ENCODE measurements at regions not wholly inside any gene's neighbourhood (a gene's known extent, or its start where the extent isn't known, plus 50 kb on each side); places are given as distances from the start of the nearest gene placed in this dataset.

GRCh38 chr3:106366352-106366751 lies 497.5 kb upstream of the CBLB start:
- peak; percentile 61 for DNase-seq

GRCh38 chr3:106367496-106367895 lies 498.7 kb upstream of the CBLB start:
- no peak for DNase-seq

GRCh38 chr3:106371221-106371970 lies 502.6 kb upstream of the CBLB start:
- no peak for DNase-seq

GRCh38 chr3:106371971-106372805 lies 503.4 kb upstream of the CBLB start:
- DNase-seq: no peak

GRCh38 chr3:106372806-106373190 lies 504.0 kb upstream of the CBLB start:
- no peak for DNase-seq

GRCh38 chr3:106376016-106376570 lies 507.3 kb upstream of the CBLB start:
- DNase-seq: no peak

GRCh38 chr3:106379251-106379750 lies 510.5 kb upstream of the CBLB start:
- no peak for DNase-seq

GRCh38 chr3:106380232-106380631 lies 511.4 kb upstream of the CBLB start:
- no peak for DNase-seq

GRCh38 chr3:106381286-106381938 lies 512.6 kb upstream of the CBLB start:
- DNase-seq: no peak

- no peak for DNase-seq
These were observed 513.1 kb upstream of the CBLB start for GRCh38 chr3:106381939-106382335.

GRCh38 chr3:106386050-106386449 lies 517.2 kb upstream of the CBLB start:
- no peak for DNase-seq

GRCh38 chr3:106392915-106393314 lies 524.1 kb upstream of the CBLB start:
- DNase-seq: no peak

- DNase-seq: no peak
These were observed 528.2 kb upstream of the CBLB start for GRCh38 chr3:106397006-106397405.

GRCh38 chr3:106398891-106399600 lies 530.2 kb upstream of the CBLB start:
- no peak for DNase-seq

GRCh38 chr3:106399761-106400160 lies 530.9 kb upstream of the CBLB start:
- DNase-seq: peak; percentile 90

GRCh38 chr3:106401666-106402490 lies 533.1 kb upstream of the CBLB start:
- no peak for DNase-seq

GRCh38 chr3:106403371-106404145 lies 534.7 kb upstream of the CBLB start:
- DNase-seq: no peak

GRCh38 chr3:106413683-106414082 lies 544.9 kb upstream of the CBLB start:
- DNase-seq: no peak

- no peak for DNase-seq
These were observed 551.8 kb upstream of the CBLB start for GRCh38 chr3:106420628-106421027.

GRCh38 chr3:106421426-106421825 lies 552.6 kb upstream of the CBLB start:
- DNase-seq: no peak

GRCh38 chr3:106421909-106422308 lies 553.1 kb upstream of the CBLB start:
- DNase-seq: no peak
